ENCODE measurements at regions not wholly inside any gene's neighbourhood (a gene's known extent, or its start where the extent isn't known, plus 50 kb on each side); places are given as distances from the start of the nearest gene placed in this dataset.

- no peak for TF ChIP-seq EZH2 (IDR thresholded peaks at IDR 0.05)
- TF ChIP-seq POLR2AphosphoS5 (IDR thresholded peaks at IDR 0.05; ENCODE audit: borderline replicate concordance, low read depth, low read length): no peak
- TF ChIP-seq FOXP2 (optimal IDR thresholded peaks at IDR 0.05; ENCODE audit: control extremely low read depth, extremely low read length, insufficient read depth): no peak
Measured at GRCh38 chr1:55569417-55569816, 354.3 kb upstream of the USP24 start.
